Ovary (tissue), 7 donors: ENCODE measurements at regions not wholly inside any gene's neighbourhood (a gene's known extent, or its start where the extent isn't known, plus 50 kb on each side); places are given as distances from the start of the nearest gene placed in this dataset.

Source experiments
- DNase-seq, 5 donors: peaks; one replicate each; pipeline ENCODE4 v3.0.0-alpha.2; 2019 to 2020
- H3K27ac ChIP-seq, 2 donors: fragments of 200-600 bp; one replicate each; pipeline versions ENCODE4 v1.5.1 to v1.8.0; 2019 to 2022
- H3K27me3 ChIP-seq: fragments of 200-600 bp; one replicate; pipeline ENCODE4 v1.8.0; 2022
- H3K36me3 ChIP-seq: fragments of 200-600 bp; sonication (generic); one replicate; pipeline ENCODE4 v1.5.1; 2019
- H3K4me1 ChIP-seq: one replicate; pipeline ENCODE4 v1.8.1; 2013; ENCODE audit warnings: mild to moderate bottlenecking, moderate library complexity; ENCODE audit not compliant: insufficient read depth
- H3K4me3 ChIP-seq: fragments of 200-600 bp; sonication (generic); one replicate; pipeline ENCODE4 v1.5.1; 2017
- H3K9me3 ChIP-seq, 2 donors: fragments of 200-600 bp in 1 of 2; sonication (generic) in 1 of 2; one replicate each; pipeline versions ENCODE4 v1.5.1 to v1.8.1; 2013 to 2019; ENCODE audit warnings: mild to moderate bottlenecking in 1 of 2, moderate library complexity in 1 of 2
- CTCF ChIP-seq, 3 donors: fragments of 450-650 bp in 2 of 3; fragments of 200-600 bp in 1 of 3; IDR thresholded peaks; one replicate each; pipeline versions ENCODE4 v1.5.1 to v1.8.0; 2016 to 2022; ENCODE audit warnings: antibody characterized with exemption in 3 of 3, mild to moderate bottlenecking in 1 of 3
- EP300 ChIP-seq: sonication (generic); formaldehyde crosslinking; IDR thresholded peaks from one replicate; pipeline ENCODE4 v1.6.1; 2017; ENCODE audit warnings: antibody characterized with exemption
- POLR2A ChIP-seq: fragments of 450-650 bp; IDR thresholded peaks from one replicate; pipeline ENCODE4 v1.6.1; 2017; ENCODE audit warnings: antibody characterized with exemption, mild to moderate bottlenecking, moderate library complexity
- WGBS, 3 donors: extraction: QIAGEN DNeasy Blood & Tissue Kit in 1 of 3; methylation state at CpG; one replicate each; pipeline versions ENCODE4 v1.1.5 to v1.1.7; 2013 to 2017; 5-methylcytosine and 5-hydroxymethylcytosine counted together
- intact Hi-C, 4 donors: fragments of 100-400 bp; cut with DNase I; formaldehyde crosslinking; loops; one replicate each; pipeline versions ENCODE4 v1.11.0 to v1.15.1; 2022 to 2023
- donor health status: DM: no; HTN: no; CAD: no; lungs with moderate emphysema.
- donor health status: DM: no; HTN: no; CAD: no.
- donor health status: Bipolar disorder and iron deficiency.
- donor health status: DM: no; HTN: no; CAD: no.
- donor health status: DM: yes; HTN: yes; CAD: no.

- no peaks in the 10 kb centered on the region for H3K4me1 ChIP-seq
- intact Hi-C loops = no loop called here
- no peaks in the 10 kb centered on the region for H3K9me3 ChIP-seq
- no peak for DNase-seq
- H3K27me3 ChIP-seq = no peaks in the 10 kb centered on the region
- no peak overlapping the region for H3K4me3 ChIP-seq
- no peak overlapping the region for H3K27ac ChIP-seq
- H3K36me3 ChIP-seq = no peaks in the 10 kb centered on the region
- TF ChIP-seq CTCF (IDR thresholded peaks at IDR 0.05) (no peak), POLR2A (no peak), EP300 (no peak)
- WGBS, 3 donors = 50 to 55% (median 54%) methylated on average over 3 of the region's 3 CpGs
Observed at GRCh38 chr5:124050120-124050770, 538.3 kb downstream of the CSNK1G3 start.

- WGBS, 3 donors = 55 to 74% (median 68%) methylated on average over 2 of the region's 2 CpGs
- Histone ChIP-seq H3K36me3 (no peaks in the 10 kb centered on the region), H3K27ac (no peak overlapping the region), H3K9me3 (no peaks in the 10 kb centered on the region), H3K4me3 (no peak overlapping the region), H3K4me1 (no peaks in the 10 kb centered on the region), H3K27me3 (no peaks in the 10 kb centered on the region)
- TF ChIP-seq EP300 (no peak), CTCF (IDR thresholded peaks at IDR 0.05) (no peak), POLR2A (no peak)
- no peak for DNase-seq
- intact Hi-C loops = no loop called here
Observed at GRCh38 chr5:124045412-124045811, 533.4 kb downstream of the CSNK1G3 start.

- WGBS, 3 donors = 88 to 93% (median 90%) methylated on average over 2 of the region's 2 CpGs
- Histone ChIP-seq H3K27ac (no peak overlapping the region), H3K36me3 (no peaks in the 10 kb centered on the region), H3K9me3 (no peaks in the 10 kb centered on the region), H3K4me1 (no peaks in the 10 kb centered on the region), H3K4me3 (no peak overlapping the region), H3K27me3 (no peaks in the 10 kb centered on the region)
- intact Hi-C loops = no loop called here
- DNase-seq = no peak
- TF ChIP-seq POLR2A = no peak
- TF ChIP-seq EP300 = no peak
- no peak for TF ChIP-seq CTCF (IDR thresholded peaks at IDR 0.05)
Observed at GRCh38 chr5:124044613-124045012, 532.6 kb downstream of the CSNK1G3 start.

- no peak for TF ChIP-seq EP300
- no peak for TF ChIP-seq POLR2A
- no peak for TF ChIP-seq CTCF (IDR thresholded peaks at IDR 0.05)
- no peak for DNase-seq
- 98 to 100% (median 100%) methylated on average over 1 of the region's 1 CpG for WGBS, 3 donors
- Histone ChIP-seq H3K27ac (no peak overlapping the region), H3K4me3 (no peak overlapping the region), H3K4me1 (no peaks in the 10 kb centered on the region), H3K36me3 (no peaks in the 10 kb centered on the region), H3K9me3 (no peaks in the 10 kb centered on the region), H3K27me3 (no peaks in the 10 kb centered on the region)
- intact Hi-C loops = no loop called here
Observed at GRCh38 chr5:124043456-124043855, 531.5 kb downstream of the CSNK1G3 start.
